ENCODE measurements at regions not wholly inside any gene's neighbourhood (a gene's known extent, or its start where the extent isn't known, plus 50 kb on each side); places are given as distances from the start of the nearest gene placed in this dataset.
"Not testable (repeated sequence)": the region's sequence is repeated elsewhere in the genome, so short reads cannot be mapped to it uniquely, and the experiment has no call there.

DNA sequence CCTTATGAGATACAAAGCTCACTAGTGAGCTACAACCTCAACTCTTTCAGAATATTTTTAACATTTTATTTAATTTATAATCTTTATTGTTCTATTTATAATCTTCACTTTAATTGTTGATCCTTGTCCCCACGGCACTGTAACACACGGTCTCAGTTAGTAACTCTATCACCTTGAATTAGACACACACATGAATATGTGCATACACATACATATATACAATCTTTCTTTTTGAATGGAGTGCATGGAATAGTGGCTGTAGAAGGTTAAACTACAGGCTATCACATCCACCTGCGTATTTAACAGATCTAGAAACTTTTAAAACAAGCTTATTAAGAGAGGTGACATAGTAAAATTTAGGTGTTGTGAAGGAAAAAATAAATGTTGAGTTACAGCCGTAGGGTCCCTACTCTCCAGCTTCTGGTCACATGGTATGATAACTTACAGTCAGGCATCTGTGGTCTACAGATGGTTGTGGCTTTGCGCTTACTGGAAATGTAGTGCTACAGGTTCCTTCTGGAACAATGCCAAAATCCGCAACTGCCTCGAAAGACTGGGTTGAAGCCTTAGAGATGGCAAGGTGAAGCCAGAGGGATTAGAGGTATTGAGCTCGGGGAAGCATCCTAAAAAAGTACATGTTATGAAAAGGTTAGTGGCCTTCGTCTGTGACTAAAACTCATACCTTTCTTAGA lies 1324.1 kb upstream of the SLC39A10 start:
- no peak for DNase-seq

- DNase-seq = no peak
These were observed 1328.6 kb upstream of the SLC39A10 start for GRCh38 chr2:194328456-194328855.

DNA sequence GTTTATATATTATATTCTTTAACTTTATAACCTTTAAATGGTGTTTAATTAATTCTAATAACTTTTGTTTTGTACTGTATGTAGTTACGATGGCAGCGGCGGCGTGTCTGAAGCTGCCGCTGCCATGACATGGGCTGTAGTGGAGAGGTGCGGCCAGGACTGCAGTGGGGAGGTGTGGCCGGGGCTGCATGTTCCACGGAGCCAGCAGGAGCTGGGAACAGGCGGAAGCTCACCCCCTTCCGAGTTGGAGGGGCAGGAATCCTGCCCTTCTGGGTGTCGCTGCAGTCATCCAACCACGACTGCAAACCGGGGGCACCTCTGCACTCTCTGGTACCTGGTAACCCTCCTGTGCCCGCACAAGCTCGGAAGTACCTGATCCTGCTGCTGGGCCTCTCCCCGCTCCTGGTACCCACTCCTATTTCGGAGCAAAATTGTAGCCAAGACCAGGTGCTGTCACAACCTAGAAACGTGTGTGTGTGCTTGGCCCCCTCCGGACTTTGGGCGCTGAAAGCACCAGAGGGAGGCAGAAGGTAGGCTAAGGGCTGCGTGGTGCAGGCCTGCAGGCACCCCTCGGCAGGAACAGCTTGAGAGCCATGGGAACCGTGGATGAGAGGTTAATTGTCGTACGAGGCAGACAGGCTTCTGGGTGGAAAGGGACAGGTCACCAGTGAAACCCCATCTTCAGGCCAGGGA lies 1329.7 kb upstream of the SLC39A10 start:
- no peak for DNase-seq

DNA sequence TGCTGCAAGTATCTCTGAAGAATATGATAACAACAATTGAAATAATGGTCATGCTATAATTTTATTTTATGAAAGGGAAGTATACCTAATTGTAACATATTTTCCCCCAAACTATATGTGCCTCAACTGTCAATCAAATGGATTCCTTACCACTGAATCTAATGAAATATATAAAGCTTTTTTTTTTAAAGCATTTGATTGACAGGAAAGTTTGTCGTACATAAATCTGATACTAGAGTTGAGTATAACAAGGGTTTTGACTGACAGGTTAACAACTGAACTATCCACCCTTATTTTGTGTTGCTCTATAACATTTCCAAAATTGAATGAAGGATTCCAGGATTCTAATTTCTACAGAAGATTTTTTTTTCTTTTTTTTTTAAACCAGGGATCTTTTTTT lies 1333.3 kb upstream of the SLC39A10 start:
- no peak for DNase-seq

GRCh38 chr2:194320520-194320919 lies 1336.5 kb upstream of the SLC39A10 start:
- DNase-seq = no peak

DNA sequence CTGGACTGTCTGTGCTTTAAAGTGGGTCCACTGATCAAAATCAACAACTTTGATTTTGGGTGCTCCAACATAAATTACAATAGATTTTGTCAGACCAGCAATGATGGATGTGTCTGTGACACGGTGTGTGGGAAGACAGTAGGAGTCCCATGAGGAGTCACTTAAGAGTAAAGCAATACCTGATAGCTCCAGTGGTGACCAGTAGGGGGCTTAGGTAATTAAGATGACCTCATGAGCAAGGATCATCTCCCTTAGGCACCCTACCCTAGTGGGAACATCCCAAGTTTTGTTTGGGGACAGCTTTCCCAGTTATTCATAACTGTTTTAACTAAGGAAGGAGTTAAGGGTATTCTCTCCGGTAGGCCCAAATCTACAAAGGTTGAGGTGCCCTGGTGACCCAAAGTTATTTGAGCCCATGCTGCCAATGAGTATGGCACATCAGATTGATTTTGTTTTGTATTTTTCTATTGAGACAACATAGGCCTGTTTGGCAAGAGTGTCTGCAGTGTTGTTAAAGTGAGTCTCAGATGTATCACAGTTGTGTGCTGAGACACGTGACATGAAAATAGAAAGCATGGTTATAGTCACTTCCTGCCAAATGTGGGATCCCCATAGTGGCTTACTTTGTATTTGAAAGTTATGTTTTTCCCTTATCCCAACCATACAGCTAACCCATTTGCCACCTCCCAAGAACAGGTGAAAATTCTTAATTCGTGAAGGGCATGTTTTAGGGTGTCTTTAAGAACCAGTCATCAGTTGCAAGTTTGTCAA lies 1337.6 kb upstream of the SLC39A10 start:
- no peak for DNase-seq

- DNase-seq = no peak
These were observed 1343.0 kb upstream of the SLC39A10 start for GRCh38 chr2:194314042-194314441.

DNA sequence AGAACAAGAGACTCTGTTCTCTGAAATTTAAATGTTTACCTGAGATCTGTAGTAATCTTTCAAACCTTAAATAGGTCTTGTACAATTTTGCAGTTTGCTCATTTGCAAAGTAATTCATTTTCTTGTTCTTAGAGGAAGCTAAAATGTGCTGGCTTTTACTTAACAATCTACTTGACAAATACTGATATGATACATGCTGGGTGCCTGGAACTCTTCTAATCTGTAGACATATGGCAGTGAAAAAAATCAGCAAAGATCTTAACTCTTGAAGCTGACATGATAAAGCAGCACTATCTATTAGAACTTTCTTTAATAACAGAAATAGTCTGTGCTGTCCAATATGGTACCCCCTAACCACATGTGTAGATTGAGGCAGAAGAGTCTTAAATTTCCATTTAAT lies 1352.8 kb upstream of the SLC39A10 start:
- no peak for DNase-seq

DNA sequence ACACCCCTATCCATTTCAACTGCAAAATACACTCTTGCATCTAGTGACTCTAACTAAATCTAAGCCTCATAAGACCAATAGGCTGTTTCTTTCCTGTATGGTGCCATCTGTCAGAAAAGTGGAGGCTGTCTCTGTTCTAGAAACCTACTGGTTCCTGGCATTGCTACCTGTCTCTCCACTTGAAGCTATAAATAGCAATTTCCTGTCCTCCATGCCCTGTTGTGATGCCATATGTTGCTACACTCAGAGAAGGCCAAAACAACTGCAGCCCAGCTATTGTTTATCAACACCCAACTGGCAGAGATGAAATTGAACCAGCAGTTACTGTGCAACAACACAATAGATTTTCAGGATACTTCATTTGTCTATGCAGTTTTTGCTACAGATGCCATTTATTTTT lies 1355.1 kb upstream of the SLC39A10 start:
- no peak for DNase-seq

GRCh38 chr2:194294156-194294555 lies 1362.9 kb upstream of the SLC39A10 start:
- no peak for DNase-seq

DNA sequence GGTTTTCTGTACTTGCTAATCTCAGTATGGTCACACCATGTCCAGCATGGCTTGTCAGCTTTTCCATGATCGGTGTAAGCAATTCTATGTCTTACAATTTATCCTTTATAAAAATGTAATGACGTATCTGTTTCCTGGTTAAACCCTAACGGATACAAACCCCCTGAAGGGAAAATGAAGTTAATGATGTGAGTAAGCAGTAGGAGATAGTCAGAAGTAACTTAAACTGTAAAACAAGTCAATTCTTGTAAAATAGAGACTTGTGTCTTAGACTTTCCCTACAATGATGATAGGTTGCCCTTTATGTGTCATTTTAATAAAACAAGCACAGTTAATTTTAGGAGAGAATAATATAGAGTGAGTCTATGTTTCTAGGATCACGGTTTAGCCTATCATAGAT lies 1365.9 kb upstream of the SLC39A10 start:
- DNase-seq = no peak

DNA sequence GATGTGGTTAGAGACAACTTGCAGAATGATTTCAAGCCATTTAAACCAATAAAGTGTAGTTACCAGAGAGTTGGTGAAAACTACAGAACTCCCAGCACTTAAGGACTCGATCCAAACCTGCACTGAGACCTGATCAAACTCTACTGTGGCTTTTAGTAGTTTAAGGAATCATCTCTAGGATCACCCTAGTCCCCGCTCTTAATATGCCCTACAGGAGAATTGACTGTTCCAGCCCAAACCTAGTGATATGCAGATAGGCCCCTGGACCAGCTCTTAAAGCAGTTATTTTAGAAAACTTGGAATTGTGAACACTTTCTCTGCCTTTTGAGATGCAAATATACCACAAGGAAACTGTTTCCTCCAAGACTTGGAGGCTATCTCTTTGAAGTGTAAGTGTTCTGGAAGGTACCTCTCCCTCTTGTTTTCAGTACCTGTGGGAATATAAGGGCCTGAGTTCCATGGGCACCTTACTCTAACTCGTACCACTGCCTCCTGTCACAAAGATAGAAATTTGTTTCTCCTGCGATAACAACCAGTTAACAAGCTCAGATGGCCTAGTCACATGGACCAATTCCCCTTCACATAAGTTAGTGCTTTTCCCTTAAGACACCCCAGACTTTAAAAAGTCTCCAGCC lies 1367.2 kb upstream of the SLC39A10 start:
- no peak for DNase-seq

DNA sequence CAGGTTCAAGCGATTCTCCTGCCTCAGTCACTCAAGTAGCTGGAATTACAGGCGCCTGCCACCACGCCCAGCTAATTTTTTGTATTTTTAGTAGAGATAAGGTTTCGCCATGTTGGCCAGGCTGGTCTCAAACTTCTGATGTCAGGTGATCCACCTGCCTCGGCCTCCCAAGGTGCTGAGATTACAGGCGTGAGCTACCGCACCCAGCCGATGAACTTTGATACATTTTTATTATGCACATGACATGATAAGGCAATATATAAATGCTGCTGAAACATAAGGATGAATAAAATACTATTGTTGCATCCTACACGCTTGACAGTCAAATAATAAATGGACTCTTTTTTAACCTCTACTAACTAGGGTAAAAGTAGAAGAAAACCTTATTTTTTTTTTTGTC lies 1380.4 kb upstream of the SLC39A10 start:
- DNase-seq = not testable (repeated sequence)

DNA sequence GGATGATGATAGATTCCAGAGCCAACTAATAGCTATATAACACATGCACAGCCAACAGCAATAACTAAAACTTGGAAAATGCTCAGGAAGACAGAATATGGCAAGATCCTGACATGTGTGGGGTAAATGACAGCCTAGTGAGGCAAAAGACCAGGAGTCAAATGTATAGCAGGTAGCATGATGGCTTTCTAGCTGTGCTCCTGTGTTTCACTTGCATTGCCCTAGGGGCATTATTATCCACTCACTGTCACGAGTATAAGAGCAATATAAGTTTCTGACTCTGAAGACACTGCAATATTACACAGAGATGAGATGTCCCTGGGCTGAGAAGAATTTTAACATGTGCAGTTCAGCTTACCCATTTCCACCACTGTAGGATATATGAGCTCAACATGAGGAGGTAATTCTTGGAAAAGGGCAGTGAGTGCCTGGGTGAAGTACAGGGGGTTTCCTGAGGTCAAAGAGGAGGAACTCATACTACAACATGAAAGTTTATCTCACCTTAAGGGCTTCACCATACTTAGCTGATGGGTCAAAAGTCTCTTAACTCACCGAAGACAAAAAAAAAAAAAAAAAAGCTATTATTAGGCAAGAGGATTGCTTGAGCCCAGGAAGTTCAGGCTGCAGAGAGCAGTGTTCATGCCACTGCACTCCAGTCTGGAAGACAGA lies 1385.6 kb upstream of the SLC39A10 start:
- DNase-seq = no peak

DNA sequence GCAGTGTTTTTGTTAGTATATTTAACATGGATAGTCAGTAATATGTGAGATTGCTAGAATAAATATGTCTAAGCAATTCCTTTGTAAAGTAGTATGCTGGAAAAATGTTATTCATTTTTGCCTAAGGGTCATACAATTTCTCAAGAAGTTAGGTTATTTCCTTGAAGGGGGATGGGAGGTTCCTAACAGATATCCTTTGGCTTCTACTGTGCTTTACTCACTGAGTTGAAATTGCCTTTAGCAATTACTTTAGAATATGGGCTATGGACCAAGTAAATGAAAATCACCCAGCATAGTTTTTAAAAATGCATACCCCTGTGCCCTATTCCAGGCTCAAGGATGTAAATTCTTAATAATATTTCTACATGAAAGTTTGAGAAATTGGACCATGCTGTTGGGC lies 1386.4 kb upstream of the SLC39A10 start:
- no peak for DNase-seq

DNA sequence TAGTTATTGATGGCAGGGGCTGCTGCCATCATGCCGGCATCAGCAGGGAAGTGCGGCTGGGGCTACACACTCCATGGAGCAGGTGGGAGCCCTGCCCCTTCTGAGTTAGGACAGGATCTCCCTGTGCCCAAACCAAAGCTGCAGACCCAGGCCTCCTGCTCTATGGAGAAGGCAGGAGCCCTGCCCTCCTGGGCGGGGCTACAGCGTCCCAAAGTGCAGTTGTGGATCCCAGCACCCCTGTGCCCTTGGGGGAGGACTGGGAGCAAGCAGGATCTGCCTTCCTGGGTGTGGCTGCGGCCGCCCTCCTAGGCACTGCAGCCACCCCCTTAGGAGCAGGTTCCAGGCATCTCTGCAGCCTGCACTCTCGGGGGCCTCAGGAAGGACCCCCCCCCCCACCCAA lies 1392.4 kb upstream of the SLC39A10 start:
- no peak for DNase-seq

DNA sequence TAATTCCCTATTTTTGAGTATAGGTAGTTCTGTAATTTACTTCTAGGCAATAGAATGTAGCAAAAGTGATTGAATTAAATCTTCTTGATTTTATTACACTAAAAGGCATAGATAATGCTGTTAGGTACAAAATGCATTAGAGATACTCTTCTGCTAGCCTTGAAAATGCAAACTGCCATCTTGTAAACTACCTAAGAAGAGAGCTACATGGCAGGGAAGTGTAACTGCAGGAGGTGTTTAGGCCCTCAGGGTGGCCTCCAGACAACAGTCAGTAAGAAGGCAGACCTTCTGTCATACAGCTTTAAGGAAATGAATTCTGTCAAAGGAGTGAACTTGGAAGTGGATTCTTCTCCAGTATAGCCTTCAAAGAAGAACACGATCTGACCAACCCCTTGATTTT lies 1396.8 kb upstream of the SLC39A10 start:
- DNase-seq = no peak

GRCh38 chr2:194257095-194257494 lies 1399.9 kb upstream of the SLC39A10 start:
- DNase-seq = no peak

GRCh38 chr2:194253528-194254259 lies 1403.3 kb upstream of the SLC39A10 start:
- DNase-seq = no peak

DNA sequence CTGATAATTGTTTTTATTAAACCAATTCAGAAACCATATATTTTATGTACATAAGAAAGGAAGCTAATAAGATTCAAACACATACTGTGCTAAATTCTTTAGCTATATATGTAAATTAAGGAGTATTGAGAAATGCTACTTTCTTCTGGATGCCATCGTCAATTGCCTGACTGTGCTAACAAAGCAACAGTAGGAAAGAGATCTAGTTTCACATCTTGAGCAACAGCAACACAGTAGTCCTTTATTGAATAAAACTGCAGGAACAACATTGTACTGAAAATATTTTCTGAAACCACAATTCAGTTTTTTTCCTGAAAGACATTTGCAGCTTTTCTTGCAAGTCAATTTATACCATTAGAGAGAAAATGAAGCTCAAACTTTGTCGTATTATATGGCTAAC lies 1404.9 kb upstream of the SLC39A10 start:
- no peak for DNase-seq

- DNase-seq = no peak
These were observed 1424.4 kb upstream of the SLC39A10 start for GRCh38 chr2:194232600-194232999.

- DNase-seq = no peak
These were observed 1433.8 kb upstream of the SLC39A10 start for GRCh38 chr2:194223218-194223617.
